CD4-positive, alpha-beta T cell (primary cell): ENCODE measurements at regions not wholly inside any gene's neighbourhood (a gene's known extent, or its start where the extent isn't known, plus 50 kb on each side); places are given as distances from the start of the nearest gene placed in this dataset.

ENCODE experiments used
- ATAC-seq: fragments of 200-7000 bp; cut with Tn5 transposase; one replicate; pipeline ENCODE4 v1.10.0; 2022; ENCODE audit warnings: mild to moderate bottlenecking; ENCODE audit not compliant: poor library complexity
- CTCF ChIA-PET: fragments of 350-600 bp; sonication (Branson Sonifier 250); formaldehyde crosslinking; loops from one replicate; lab custom pipeline; 2021; ENCODE audit warnings: antibody characterized with exemption, inconsistent platforms; lab: Charles Lee
- POLR2A ChIA-PET: fragments of 350-600 bp; sonication (Branson Sonifier 250); formaldehyde crosslinking; loops from one replicate; lab custom pipeline; 2021; ENCODE audit warnings: antibody characterized with exemption, inconsistent platforms; lab: Charles Lee
- DNase-seq, 14 experiments: peaks; one replicate each; pipeline ENCODE4 v3.0.0-alpha.2; 2013 to 2020; ENCODE audit warnings: mixed read lengths in 2 of 14
- H3K27ac ChIP-seq, 2 donors: one replicate each; pipeline versions ENCODE4 v1.5.1 to v1.7.0; 2013; ENCODE audit warnings: low read length in 2 of 2, low read depth in 1 of 2, mild to moderate bottlenecking in 1 of 2
- H3K27me3 ChIP-seq, 2 experiments: 1 replicate in 1 of 2; 2 replicates in 1 of 2; pipeline versions ENCODE4 v1.6.1 to v1.7.0; 2013; ENCODE audit warnings: low read length in 2 of 2, control low read depth in 1 of 2, mild to moderate bottlenecking in 1 of 2, moderate library complexity in 1 of 2; ENCODE audit not compliant: insufficient read depth in 2 of 2, control insufficient read depth in 1 of 2
- H3K36me3 ChIP-seq: one replicate; pipeline ENCODE4 v1.6.1; 2013; ENCODE audit warnings: low read length, control low read depth; ENCODE audit not compliant: insufficient read depth
- H3K4me1 ChIP-seq: one replicate; pipeline ENCODE4 v1.6.1; 2013; ENCODE audit warnings: low read length, control low read depth; ENCODE audit not compliant: insufficient read depth
- H3K4me3 ChIP-seq: one replicate; pipeline ENCODE4 v1.5.1; 2013; ENCODE audit warnings: mild to moderate bottlenecking, low read length, moderate library complexity
- H3K9me3 ChIP-seq, 2 experiments: 1 replicate in 1 of 2; 2 replicates in 1 of 2; pipeline versions ENCODE4 v1.6.1 to v1.7.0; 2013; ENCODE audit warnings: low read length in 2 of 2, mild to moderate bottlenecking in 2 of 2, control low read depth in 1 of 2, moderate library complexity in 1 of 2; ENCODE audit not compliant: control insufficient read depth in 1 of 2, insufficient read depth in 1 of 2
- H3K27ac Mint-ChIP-seq: one replicate; pipeline ENCODE4 v1.8.0; 2020; ENCODE audit warnings: mixed read lengths
- H3K27me3 Mint-ChIP-seq: one replicate; pipeline ENCODE4 v1.8.0; 2021; ENCODE audit warnings: mixed read lengths
- H3K36me3 Mint-ChIP-seq: one replicate; pipeline ENCODE4 v1.8.0; 2021; ENCODE audit warnings: low read depth, mixed read lengths
- H3K4me1 Mint-ChIP-seq: one replicate; pipeline ENCODE4 v1.8.0; 2021; ENCODE audit warnings: low read depth, mixed read lengths
- H3K4me3 Mint-ChIP-seq: one replicate; pipeline ENCODE4 v1.8.0; 2020; ENCODE audit warnings: mild to moderate bottlenecking, mixed read lengths
- H3K9me3 Mint-ChIP-seq: one replicate; pipeline ENCODE4 v1.8.0; 2020; ENCODE audit warnings: mixed read lengths
- intact Hi-C, 2 experiments: fragments of 100-400 bp; cut with DNase I in 1 of 2; cut with micrococcal nuclease in 1 of 2; formaldehyde crosslinking; loops; one replicate each; pipeline versions ENCODE4 v1.15.1 to v1.9.0; 2023 to 2025; cut with DNase I, micrococcal nuclease
- TF ChIP-seq, protein P1 (sequence below): fragments of 200-600 bp; IDR thresholded peaks from one replicate; pipeline ENCODE4 v1.8.0; 2022; ENCODE audit warnings: antibody characterized with exemption, mild to moderate bottlenecking

DNA sequence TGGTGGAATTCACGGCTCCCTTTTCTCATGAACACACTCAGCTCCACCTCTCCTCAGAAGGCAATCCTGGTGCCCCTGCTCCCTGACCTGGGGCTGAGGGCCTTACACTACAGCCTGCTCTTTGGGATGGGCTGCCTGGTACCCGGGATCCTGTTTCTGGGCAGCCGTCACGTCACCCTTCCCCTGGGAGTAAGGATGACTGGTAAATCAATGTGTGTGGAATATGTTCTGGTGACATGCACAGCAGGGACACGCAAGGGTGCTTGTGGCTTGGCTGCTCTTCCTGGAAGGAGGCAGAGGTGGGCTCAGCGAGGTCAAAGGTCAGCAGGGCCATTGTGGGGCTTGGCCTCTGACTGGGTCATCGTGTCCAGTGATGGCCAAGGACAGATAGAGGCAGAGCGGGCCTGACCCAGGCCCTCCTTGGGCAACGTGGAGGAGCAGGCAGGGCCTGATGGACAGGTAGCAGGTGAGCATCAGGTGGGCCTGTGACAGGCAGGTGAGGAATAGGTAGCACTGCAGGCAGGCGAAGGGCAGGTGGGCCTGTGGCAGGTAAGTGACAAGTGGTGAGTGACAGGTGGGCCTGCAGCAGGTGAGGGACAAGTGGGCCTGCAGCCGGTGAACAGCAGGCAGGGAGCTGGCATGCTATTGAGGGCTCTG, 399.4 kb upstream of the IRX4 start:
- Histone ChIP-seq H3K4me3 (no peak overlapping the region), H3K4me1 (no peaks in the 10 kb centered on the region), H3K36me3 (no peaks in the 10 kb centered on the region), H3K9me3 (peaks cover 0 to 28% of the 10 kb centered on the region in 2 experiments), H3K27ac (no peak overlapping the region), H3K27me3 (no peaks in the 10 kb centered on the region)
- TF ChIP-seq, protein P1, sequence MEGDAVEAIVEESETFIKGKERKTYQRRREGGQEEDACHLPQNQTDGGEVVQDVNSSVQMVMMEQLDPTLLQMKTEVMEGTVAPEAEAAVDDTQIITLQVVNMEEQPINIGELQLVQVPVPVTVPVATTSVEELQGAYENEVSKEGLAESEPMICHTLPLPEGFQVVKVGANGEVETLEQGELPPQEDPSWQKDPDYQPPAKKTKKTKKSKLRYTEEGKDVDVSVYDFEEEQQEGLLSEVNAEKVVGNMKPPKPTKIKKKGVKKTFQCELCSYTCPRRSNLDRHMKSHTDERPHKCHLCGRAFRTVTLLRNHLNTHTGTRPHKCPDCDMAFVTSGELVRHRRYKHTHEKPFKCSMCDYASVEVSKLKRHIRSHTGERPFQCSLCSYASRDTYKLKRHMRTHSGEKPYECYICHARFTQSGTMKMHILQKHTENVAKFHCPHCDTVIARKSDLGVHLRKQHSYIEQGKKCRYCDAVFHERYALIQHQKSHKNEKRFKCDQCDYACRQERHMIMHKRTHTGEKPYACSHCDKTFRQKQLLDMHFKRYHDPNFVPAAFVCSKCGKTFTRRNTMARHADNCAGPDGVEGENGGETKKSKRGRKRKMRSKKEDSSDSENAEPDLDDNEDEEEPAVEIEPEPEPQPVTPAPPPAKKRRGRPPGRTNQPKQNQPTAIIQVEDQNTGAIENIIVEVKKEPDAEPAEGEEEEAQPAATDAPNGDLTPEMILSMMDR: no peak
- ChIA-PET CTCF (no interaction called here), POLR2A (no interaction called here)
- no peaks in the 10 kb centered on the region for H3K4me1 Mint-ChIP-seq
- intact Hi-C loops: no loop called here
- no peaks in the 10 kb centered on the region for H3K9me3 Mint-ChIP-seq
- no peaks in the 10 kb centered on the region for H3K36me3 Mint-ChIP-seq
- no peak for DNase-seq
- no peaks in the 10 kb centered on the region for H3K27me3 Mint-ChIP-seq
- ATAC-seq: no peak
- H3K27ac Mint-ChIP-seq: no peak overlapping the region
- no peak overlapping the region for H3K4me3 Mint-ChIP-seq

- no peak overlapping the region for H3K27ac ChIP-seq
- TF ChIP-seq, protein P1: no peak
- Mint-ChIP-seq H3K27ac (no peak overlapping the region), H3K27me3 (no peaks in the 10 kb centered on the region), H3K4me3 (no peak overlapping the region), H3K36me3 (no peaks in the 10 kb centered on the region), H3K4me1 (no peaks in the 10 kb centered on the region), H3K9me3 (no peaks in the 10 kb centered on the region)
- ATAC-seq (no peak), DNase-seq (no peak)
- H3K27me3 ChIP-seq: no peaks in the 10 kb centered on the region
- no peaks in the 10 kb centered on the region for H3K4me1 ChIP-seq
- H3K9me3 ChIP-seq: peaks cover 0 to 28% of the 10 kb centered on the region in 2 experiments
- intact Hi-C loops: no loop called here
- H3K36me3 ChIP-seq: no peaks in the 10 kb centered on the region
- ChIA-PET POLR2A (no interaction called here), CTCF (no interaction called here)
- no peak overlapping the region for H3K4me3 ChIP-seq
Observed at GRCh38 chr5:2281446-2281845, 398.7 kb upstream of the IRX4 start.

- ATAC-seq (no peak), DNase-seq (no peak)
- no peaks in the 10 kb centered on the region for H3K4me1 Mint-ChIP-seq
- H3K4me3 Mint-ChIP-seq: no peak overlapping the region
- ChIA-PET POLR2A (no interaction called here), CTCF (no interaction called here)
- no peaks in the 10 kb centered on the region for H3K27me3 Mint-ChIP-seq
- Histone ChIP-seq H3K4me1 (no peaks in the 10 kb centered on the region), H3K4me3 (no peak overlapping the region), H3K27me3 (no peaks in the 10 kb centered on the region), H3K27ac (no peak overlapping the region), H3K9me3 (peaks cover 0 to 28% of the 10 kb centered on the region in 2 experiments), H3K36me3 (no peaks in the 10 kb centered on the region)
- no peaks in the 10 kb centered on the region for H3K36me3 Mint-ChIP-seq
- TF ChIP-seq, protein P1: no peak
- intact Hi-C loops: no loop called here
- no peak overlapping the region for H3K27ac Mint-ChIP-seq
- no peaks in the 10 kb centered on the region for H3K9me3 Mint-ChIP-seq
Observed at GRCh38 chr5:2280318-2280717, 397.6 kb upstream of the IRX4 start.
